ENCODE measurements at regions not wholly inside any gene's neighbourhood (a gene's known extent, or its start where the extent isn't known, plus 50 kb on each side); places are given as distances from the start of the nearest gene placed in this dataset.

DNA sequence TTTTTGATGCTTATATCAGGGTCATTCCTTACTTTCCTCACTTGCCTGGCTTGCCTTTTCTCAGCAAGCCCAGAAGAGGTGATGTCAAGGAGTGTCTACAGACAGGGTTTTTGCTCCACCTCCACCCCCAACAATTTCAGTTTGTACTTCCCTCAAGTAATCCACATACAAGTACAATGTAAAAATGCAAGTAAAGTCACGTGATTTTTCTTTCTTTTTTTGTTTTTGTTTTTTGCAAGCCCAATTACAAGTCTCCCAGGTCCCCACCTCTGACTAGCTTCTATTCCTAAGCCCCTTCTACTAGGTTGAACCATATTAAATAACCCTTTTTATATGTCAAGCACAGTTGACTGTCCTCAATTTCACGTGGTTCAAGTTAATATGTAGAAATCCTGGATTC, 579.6 kb downstream of the DIAPH3 start:
- TF ChIP-seq POLR2A (IDR thresholded peaks at IDR 0.05; ENCODE audit: low read depth, low read length) (no peak), POLR2AphosphoS5 (IDR thresholded peaks at IDR 0.05; ENCODE audit: low read depth, low read length) (no peak), PAX5 (IDR thresholded peaks at IDR 0.05; ENCODE audit: insufficient read depth, low read length, severe bottlenecking) (no peak), SPI1 (IDR thresholded peaks at IDR 0.05; ENCODE audit: low read depth, low read length) (no peak), TAF1 (IDR thresholded peaks at IDR 0.05; ENCODE audit: low read depth, low read length) (no peak)

Measured in GM12891 (cell line).